ENCODE measurements at regions not wholly inside any gene's neighbourhood (a gene's known extent, or its start where the extent isn't known, plus 50 kb on each side); places are given as distances from the start of the nearest gene placed in this dataset.

- TF ChIP-seq SMC3 (conservative IDR thresholded peaks at IDR 0.05; ENCODE audit: poor library complexity), result no peak
- H3K79me2 ChIP-seq (replicated peaks; ENCODE audit: insufficient read depth, low read length), result no peaks in the 10 kb centered on the region
- no peaks in the 10 kb centered on the region for H3K9me2 ChIP-seq (ENCODE audit: insufficient read depth, low read length)
- no peaks in the 10 kb centered on the region for H3F3A ChIP-seq (ENCODE audit: insufficient read depth, low read length, poor library complexity, severe bottlenecking)
- no peaks in the 10 kb centered on the region for H3K27me3 ChIP-seq (ENCODE audit: insufficient read depth, low read depth, low read length)
- no peak overlapping the region for H2AFZ ChIP-seq (ENCODE audit: low read depth, low read length)
- no peaks in the 10 kb centered on the region for H4K20me1 ChIP-seq (ENCODE audit: insufficient read depth)
- H3K9me3 ChIP-seq (ENCODE audit: low read length), result no peaks in the 10 kb centered on the region
- H3K4me2 ChIP-seq (ENCODE audit: low read length), result no peak overlapping the region
- no peak overlapping the region for H3K27ac ChIP-seq (ENCODE audit: low read length)
- H3K4me3 ChIP-seq (ENCODE audit: low read length), result no peak overlapping the region
- no peak overlapping the region for H3K9ac ChIP-seq (ENCODE audit: low read length)
- H3K36me3 ChIP-seq (ENCODE audit: insufficient read depth, low read length), result no peaks in the 10 kb centered on the region
Measured at GRCh38 chr12:69123919-69124638, 115.3 kb upstream of the CPSF6 start.

- Histone ChIP-seq H3K27me3 (ENCODE audit: insufficient read depth, low read depth, low read length) (no peaks in the 10 kb centered on the region), H3K4me2 (ENCODE audit: low read length) (no peak overlapping the region), H3K27ac (ENCODE audit: low read length) (no peak overlapping the region), H4K20me1 (ENCODE audit: insufficient read depth) (no peaks in the 10 kb centered on the region), H3K9me3 (ENCODE audit: low read length) (no peaks in the 10 kb centered on the region), H3K4me3 (ENCODE audit: low read length) (no peak overlapping the region), H3K9ac (ENCODE audit: low read length) (no peak overlapping the region), H2AFZ (ENCODE audit: low read depth, low read length) (no peak overlapping the region), H3K36me3 (ENCODE audit: insufficient read depth, low read length) (no peaks in the 10 kb centered on the region), H3K79me2 (replicated peaks; ENCODE audit: insufficient read depth, low read length) (no peaks in the 10 kb centered on the region), H3K9me2 (ENCODE audit: insufficient read depth, low read length) (no peaks in the 10 kb centered on the region), H3F3A (ENCODE audit: insufficient read depth, low read length, poor library complexity, severe bottlenecking) (no peaks in the 10 kb centered on the region)
- TF ChIP-seq RAD21 (conservative IDR thresholded peaks at IDR 0.05) (no peak), POLR2AphosphoS5 (IDR thresholded peaks at IDR 0.05) (no peak)
Measured at GRCh38 chr12:69129017-69129416, 110.4 kb upstream of the CPSF6 start.

GRCh38 chr12:69129564-69129963, 109.8 kb upstream of the CPSF6 start:
- no peaks in the 10 kb centered on the region for H3K36me3 ChIP-seq (ENCODE audit: insufficient read depth, low read length)
- H3K27ac ChIP-seq (ENCODE audit: low read length), result no peak overlapping the region
- H4K20me1 ChIP-seq (ENCODE audit: insufficient read depth), result no peaks in the 10 kb centered on the region
- H3K9me3 ChIP-seq (ENCODE audit: low read length), result no peaks in the 10 kb centered on the region
- no peak overlapping the region for H3K4me2 ChIP-seq (ENCODE audit: low read length)
- no peak overlapping the region for H2AFZ ChIP-seq (ENCODE audit: low read depth, low read length)
- H3K4me3 ChIP-seq (ENCODE audit: low read length), result no peak overlapping the region
- no peaks in the 10 kb centered on the region for H3K27me3 ChIP-seq (ENCODE audit: insufficient read depth, low read depth, low read length)
- H3K79me2 ChIP-seq (replicated peaks; ENCODE audit: insufficient read depth, low read length), result no peaks in the 10 kb centered on the region
- TF ChIP-seq MXI1 (conservative IDR thresholded peaks at IDR 0.05; ENCODE audit: poor library complexity, severe bottlenecking) (no peak), REST (IDR thresholded peaks at IDR 0.05; ENCODE audit: borderline replicate concordance) (no peak), RAD21 (conservative IDR thresholded peaks at IDR 0.05) (no peak), CTCF (IDR thresholded peaks at IDR 0.05; ENCODE audit: poor library complexity, severe bottlenecking) (no peak), TAF1 (IDR thresholded peaks at IDR 0.05; ENCODE audit: low read depth) (no peak), POLR2AphosphoS5 (IDR thresholded peaks at IDR 0.05) (no peak), EP300 (conservative IDR thresholded peaks at IDR 0.05; ENCODE audit: poor library complexity, severe bottlenecking) (no peak), SMC3 (conservative IDR thresholded peaks at IDR 0.05; ENCODE audit: poor library complexity) (no peak)
- H3F3A ChIP-seq (ENCODE audit: insufficient read depth, low read length, poor library complexity, severe bottlenecking), result no peaks in the 10 kb centered on the region
- no peaks in the 10 kb centered on the region for H3K9me2 ChIP-seq (ENCODE audit: insufficient read depth, low read length)
- no peak overlapping the region for H3K9ac ChIP-seq (ENCODE audit: low read length)

All from neural cell (in vitro differentiated cells).